ENCODE measurements at regions not wholly inside any gene's neighbourhood (a gene's known extent, or its start where the extent isn't known, plus 50 kb on each side); places are given as distances from the start of the nearest gene placed in this dataset.
A peak's percentile ranks its signal among the peaks of the same experiment; 100 is the strongest.

- no peak overlapping the region for H3K4me3 ChIP-seq (replicated peaks in 1 of 2; ENCODE audit: low read depth in 2 of 2, low read length in 2 of 2)
- no peak for DNase-seq (ENCODE audit: low read depth in 2 of 2)
- TF ChIP-seq CTCF (IDR thresholded peaks at IDR 0.05; ENCODE audit: low read depth, low read length), result no peak
Observed at GRCh38 chr11:25298450-25298849, 801.6 kb downstream of the LUZP2 start.

DNA sequence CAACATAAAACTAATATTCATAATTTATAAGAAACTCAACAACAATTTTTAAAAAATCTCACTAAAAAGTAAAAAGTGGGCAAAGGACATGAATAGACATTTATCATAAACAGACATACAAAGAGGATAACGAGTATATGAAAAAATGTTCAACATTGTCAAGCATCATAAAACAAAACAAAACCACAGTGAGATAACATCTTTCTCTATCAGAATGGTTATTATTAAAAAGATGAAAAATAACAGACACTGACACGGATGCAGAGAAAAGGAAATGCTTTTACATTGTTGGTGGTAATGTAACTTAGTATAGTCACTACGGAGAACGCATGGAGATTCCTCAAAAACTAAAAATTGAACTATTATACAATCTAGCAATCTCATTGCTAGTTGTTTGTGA is 813.0 kb downstream of the LUZP2 start:
- H3K4me3 ChIP-seq (replicated peaks in 1 of 2; ENCODE audit: low read depth in 2 of 2, low read length in 2 of 2), result no peak overlapping the region
- no peak for TF ChIP-seq CTCF (IDR thresholded peaks at IDR 0.05; ENCODE audit: low read depth, low read length)
- DNase-seq (ENCODE audit: low read depth in 2 of 2), result no peak

GRCh38 chr11:25317216-25317615 is 820.4 kb downstream of the LUZP2 start:
- peak in 1 of 2 donors; percentile 1 for DNase-seq (ENCODE audit: low read depth in 2 of 2)
- no peak overlapping the region for H3K4me3 ChIP-seq (replicated peaks in 1 of 2; ENCODE audit: low read depth in 2 of 2, low read length in 2 of 2)
- TF ChIP-seq CTCF (IDR thresholded peaks at IDR 0.05; ENCODE audit: low read depth, low read length), result no peak

DNA sequence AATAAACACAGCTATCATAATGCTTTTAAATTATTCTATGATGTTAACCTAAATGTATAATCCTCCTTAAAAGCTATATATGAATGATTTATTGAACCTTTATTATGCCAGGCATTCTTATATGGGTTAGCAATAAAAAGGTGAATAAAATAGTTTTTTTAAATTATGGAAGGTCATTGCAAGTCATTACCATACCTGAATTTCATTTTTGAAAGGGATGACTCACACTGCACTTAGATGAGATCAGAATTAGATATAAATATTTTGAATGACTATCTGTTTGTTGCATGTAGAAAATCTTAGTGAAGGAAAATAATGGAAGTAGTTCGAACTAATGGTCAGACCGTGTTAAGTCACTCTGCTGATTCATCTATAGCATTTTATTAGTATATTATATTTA is 822.3 kb downstream of the LUZP2 start:
- no peak for DNase-seq (ENCODE audit: low read depth in 2 of 2)
- TF ChIP-seq CTCF (IDR thresholded peaks at IDR 0.05; ENCODE audit: low read depth, low read length), result no peak
- H3K4me3 ChIP-seq (replicated peaks in 1 of 2; ENCODE audit: low read depth in 2 of 2, low read length in 2 of 2), result no peak overlapping the region

DNA sequence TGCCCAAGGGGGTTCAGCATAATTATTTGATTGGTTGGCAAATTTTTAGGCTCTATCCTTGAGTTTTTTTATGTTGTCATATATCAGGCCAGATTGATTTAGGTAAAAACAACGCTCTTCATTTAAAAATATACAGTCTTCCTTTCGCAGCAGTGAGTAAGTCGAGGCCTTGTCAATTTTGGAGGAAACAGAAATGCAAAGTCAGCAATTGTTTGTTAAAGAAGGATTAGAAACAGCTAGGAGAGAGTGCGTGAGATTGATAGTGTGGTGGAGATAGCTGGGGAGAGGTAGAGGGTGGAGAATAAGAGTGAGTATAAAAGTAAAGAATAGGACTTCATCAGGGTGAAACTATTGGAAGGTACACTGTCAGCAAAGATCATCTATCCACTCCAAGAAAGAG is 830.8 kb downstream of the LUZP2 start:
- no peak for TF ChIP-seq CTCF (IDR thresholded peaks at IDR 0.05; ENCODE audit: low read depth, low read length)
- DNase-seq (ENCODE audit: low read depth in 2 of 2), result no peak
- no peak overlapping the region for H3K4me3 ChIP-seq (replicated peaks in 1 of 2; ENCODE audit: low read depth in 2 of 2, low read length in 2 of 2)

GRCh38 chr11:25339281-25339680 is 842.4 kb downstream of the LUZP2 start:
- TF ChIP-seq CTCF (IDR thresholded peaks at IDR 0.05; ENCODE audit: low read depth, low read length), result no peak
- H3K4me3 ChIP-seq (replicated peaks in 1 of 2; ENCODE audit: low read depth in 2 of 2, low read length in 2 of 2), result no peak overlapping the region
- no peak for DNase-seq (ENCODE audit: low read depth in 2 of 2)

DNA sequence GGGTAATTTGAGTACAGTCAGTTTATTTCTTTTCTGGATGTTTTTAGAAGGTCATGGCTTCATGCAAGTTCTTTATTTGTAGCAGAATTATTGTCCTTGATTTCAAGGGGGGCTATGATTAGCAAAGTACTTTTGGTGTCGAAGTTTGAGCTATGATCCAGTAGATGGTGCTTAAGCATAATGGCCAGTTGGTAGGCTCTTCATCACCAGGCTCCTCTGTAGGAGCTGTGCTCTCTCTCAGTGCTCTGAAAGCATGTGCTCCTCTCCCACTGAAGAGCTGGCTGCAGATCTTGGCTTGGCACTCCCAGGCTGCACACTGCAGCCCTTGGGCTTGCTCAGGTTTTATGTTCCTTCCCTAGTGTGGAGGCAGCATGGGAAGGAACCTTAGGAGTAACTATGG is 852.7 kb downstream of the LUZP2 start:
- no peak for DNase-seq (ENCODE audit: low read depth in 2 of 2)
- no peak overlapping the region for H3K4me3 ChIP-seq (replicated peaks in 1 of 2; ENCODE audit: low read depth in 2 of 2, low read length in 2 of 2)
- no peak for TF ChIP-seq CTCF (IDR thresholded peaks at IDR 0.05; ENCODE audit: low read depth, low read length)
